Heart right ventricle (tissue), 16 donors: ENCODE measurements at regions not wholly inside any gene's neighbourhood (a gene's known extent, or its start where the extent isn't known, plus 50 kb on each side); places are given as distances from the start of the nearest gene placed in this dataset.

ENCODE experiments used
- ATAC-seq, 8 donors: fragments of 200-7000 bp; cut with Tn5 transposase; one replicate each; pipeline ENCODE4 v1.9.1; 2020; ENCODE audit warnings: mild to moderate bottlenecking in 8 of 8, moderate library complexity in 8 of 8, moderate number of reproducible peaks in 1 of 8
- DNase-seq, 2 donors: peaks; one replicate each; pipeline ENCODE4 v3.0.0-alpha.2; 2020
- H3K27ac ChIP-seq, 10 donors: fragments of 200-600 bp; sonication (generic) in 2 of 10; one replicate each; pipeline versions ENCODE4 v1.5.0 to v1.8.0; 2020 to 2022; ENCODE audit warnings: mild to moderate bottlenecking in 3 of 10
- H3K27me3 ChIP-seq, 7 donors: fragments of 200-600 bp; one replicate each; pipeline ENCODE4 v1.8.0; 2021 to 2022; ENCODE audit warnings: mild to moderate bottlenecking in 2 of 7
- H3K36me3 ChIP-seq, 9 donors: fragments of 200-600 bp; sonication (generic) in 1 of 9; one replicate each; pipeline versions ENCODE4 v1.5.0 to v1.8.0; 2020 to 2022; ENCODE audit warnings: mild to moderate bottlenecking in 2 of 9
- H3K4me1 ChIP-seq, 9 donors: fragments of 200-600 bp; sonication (generic) in 1 of 9; one replicate each; pipeline versions ENCODE4 v1.5.0 to v1.8.0; 2020 to 2022; ENCODE audit warnings: mild to moderate bottlenecking in 4 of 9
- H3K4me3 ChIP-seq, 10 donors: fragments of 200-600 bp; sonication (generic) in 2 of 10; one replicate each; pipeline versions ENCODE4 v1.5.0 to v1.8.0; 2020 to 2022; ENCODE audit warnings: mild to moderate bottlenecking in 7 of 10, moderate library complexity in 2 of 10
- H3K9me3 ChIP-seq, 11 donors: fragments of 200-600 bp in 10 of 11; sonication (generic) in 2 of 11; one replicate each; pipeline versions ENCODE4 v1.5.0 to v1.8.0; 2013 to 2022; ENCODE audit warnings: mild to moderate bottlenecking in 2 of 11, control low read depth in 1 of 11, moderate library complexity in 1 of 11
- WGBS, 2 donors: extraction: QIAGEN DNeasy Blood & Tissue Kit; methylation state at CpG; one replicate each; pipeline ENCODE4 v1.1.7; 2013; ENCODE audit warnings: inconsistent platforms in 1 of 2; 5-methylcytosine and 5-hydroxymethylcytosine counted together
- intact Hi-C, 10 donors: fragments of 100-400 bp; cut with DNase I; formaldehyde crosslinking; loops; one replicate each; pipeline versions ENCODE4 v1.11.1 to v1.14.2; 2022
- TF ChIP-seq, protein P1 (sequence below), 9 donors: fragments of 200-600 bp; sonication (generic) in 2 of 9; IDR thresholded peaks; one replicate each; pipeline versions ENCODE4 v1.5.0 to v1.8.0; 2021 to 2022; ENCODE audit warnings: antibody characterized with exemption in 9 of 9, mild to moderate bottlenecking in 5 of 9, moderate library complexity in 1 of 9
- donor health status: Arrhythmogenic right ventricular cardiomyopathy.
- donor health status: ischemic (EF 13 %, LVEDD 7.1; RV severe dilation, severe dysfunction).
- donor health status: healthy with polysubstance abuse.
- donor health status: DM: no; HTN: yes; CAD: no.
- donor health status: DM: no; HTN: no; CAD: no.
- donor health status: ischemic (EF 25% LVEDD 6.9; RV normal size, moderate dysfunction).
- donor health status: ischemic (EF 25% LVEDD 5.7; RV mildly dilated, moderate dysfunction).
- donor health status: healthy.
- donor health status: DM: yes; HTN: yes; CAD: no.
- donor health status: Ischemic cardiomyopathy.
- donor health status: ischemic (EF 35%, LVEDD 5.7; RV mildly dilated, moderate dysfunction).
- donor health status: nonischemic (EF 11% LVEDD 7.7; RV severe dilation, severe dysfunction).
- donor health status: DM: yes; HTN: yes; CAD: no.
- donor health status: PGD.
- donor health status: ischemic (EF 29% LVEDD 5.4; RV normal size, mild dysfunction).
- donor health status: nonischemic (EF 23%, LVEDD 6.1; RV moderate dilation, normal function).

DNA sequence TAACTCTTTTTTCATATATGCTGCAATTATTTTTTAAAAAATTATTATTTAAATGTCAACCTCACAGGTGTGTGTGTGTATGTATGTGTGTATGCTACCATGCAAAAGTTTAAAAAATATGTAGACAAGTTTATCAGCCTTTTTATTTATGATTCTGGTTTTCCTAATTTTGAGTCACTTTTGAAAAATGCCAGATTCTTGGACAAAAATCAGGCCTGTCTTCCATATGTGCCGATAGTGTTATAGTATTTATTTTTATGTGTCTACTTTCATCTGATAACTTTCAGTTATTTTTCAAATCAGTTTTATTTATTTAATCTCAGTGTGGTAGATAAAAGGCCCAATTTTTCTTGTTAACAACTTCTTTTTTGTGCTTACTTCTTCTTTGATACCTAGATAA lies 176.2 kb downstream of the RDH14 start:
- WGBS, 2 donors: 78 to 94% methylated on average over 1 of the region's 1 CpG
- intact Hi-C loops: loop anchor here in 3 of 10 donors (10.0 kb wide), 2 partner anchors 981 to 1481 kb away; no protein-coding TSS in a partner anchor
- H3K27ac ChIP-seq: no peak overlapping the region
- DNase-seq (no peak), ATAC-seq (no peak)
- TF ChIP-seq, protein P1, sequence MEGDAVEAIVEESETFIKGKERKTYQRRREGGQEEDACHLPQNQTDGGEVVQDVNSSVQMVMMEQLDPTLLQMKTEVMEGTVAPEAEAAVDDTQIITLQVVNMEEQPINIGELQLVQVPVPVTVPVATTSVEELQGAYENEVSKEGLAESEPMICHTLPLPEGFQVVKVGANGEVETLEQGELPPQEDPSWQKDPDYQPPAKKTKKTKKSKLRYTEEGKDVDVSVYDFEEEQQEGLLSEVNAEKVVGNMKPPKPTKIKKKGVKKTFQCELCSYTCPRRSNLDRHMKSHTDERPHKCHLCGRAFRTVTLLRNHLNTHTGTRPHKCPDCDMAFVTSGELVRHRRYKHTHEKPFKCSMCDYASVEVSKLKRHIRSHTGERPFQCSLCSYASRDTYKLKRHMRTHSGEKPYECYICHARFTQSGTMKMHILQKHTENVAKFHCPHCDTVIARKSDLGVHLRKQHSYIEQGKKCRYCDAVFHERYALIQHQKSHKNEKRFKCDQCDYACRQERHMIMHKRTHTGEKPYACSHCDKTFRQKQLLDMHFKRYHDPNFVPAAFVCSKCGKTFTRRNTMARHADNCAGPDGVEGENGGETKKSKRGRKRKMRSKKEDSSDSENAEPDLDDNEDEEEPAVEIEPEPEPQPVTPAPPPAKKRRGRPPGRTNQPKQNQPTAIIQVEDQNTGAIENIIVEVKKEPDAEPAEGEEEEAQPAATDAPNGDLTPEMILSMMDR (IDR thresholded peaks at IDR 0.05): no peak
- peaks cover 0 to 17% (median 5%) of the 10 kb centered on the region in 7 donors for H3K27me3 ChIP-seq
- no peaks in the 10 kb centered on the region for H3K9me3 ChIP-seq
- H3K4me3 ChIP-seq: no peak overlapping the region
- H3K36me3 ChIP-seq: no peaks in the 10 kb centered on the region
- peaks cover 0 to 7% (median 0%) of the 10 kb centered on the region in 9 donors for H3K4me1 ChIP-seq

DNA sequence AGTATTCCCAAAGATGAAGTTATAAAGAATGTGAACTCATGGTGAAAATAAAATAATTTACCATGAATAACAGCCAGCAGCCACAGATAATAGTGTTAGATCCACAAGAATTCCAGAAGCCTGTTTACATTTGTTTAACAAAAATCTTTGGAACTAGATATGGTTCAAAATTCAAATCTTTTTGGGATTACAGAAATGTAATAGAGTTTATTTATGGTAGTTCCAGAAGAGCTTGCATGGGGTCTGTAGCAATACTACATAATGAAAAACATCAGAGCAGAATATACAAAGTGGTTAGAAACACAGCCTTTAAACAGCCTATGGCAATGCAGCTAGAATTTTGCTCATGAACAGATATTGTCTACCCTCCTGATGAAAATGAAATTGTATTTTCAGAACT lies 179.1 kb downstream of the RDH14 start:
- Histone ChIP-seq H3K36me3 (no peaks in the 10 kb centered on the region), H3K27ac (no peak overlapping the region), H3K4me3 (no peak overlapping the region), H3K4me1 (no peaks in the 10 kb centered on the region), H3K27me3 (peaks cover 0 to 26% (median 10%) of the 10 kb centered on the region in 7 donors), H3K9me3 (no peaks in the 10 kb centered on the region)
- no peak for DNase-seq
- TF ChIP-seq, protein P1 (IDR thresholded peaks at IDR 0.05): no peak
- ATAC-seq: no peak
- intact Hi-C loops: loop anchor here in 3 of 10 donors (10.0 kb wide), 2 partner anchors 983 to 1483 kb away; no protein-coding TSS in a partner anchor

DNA sequence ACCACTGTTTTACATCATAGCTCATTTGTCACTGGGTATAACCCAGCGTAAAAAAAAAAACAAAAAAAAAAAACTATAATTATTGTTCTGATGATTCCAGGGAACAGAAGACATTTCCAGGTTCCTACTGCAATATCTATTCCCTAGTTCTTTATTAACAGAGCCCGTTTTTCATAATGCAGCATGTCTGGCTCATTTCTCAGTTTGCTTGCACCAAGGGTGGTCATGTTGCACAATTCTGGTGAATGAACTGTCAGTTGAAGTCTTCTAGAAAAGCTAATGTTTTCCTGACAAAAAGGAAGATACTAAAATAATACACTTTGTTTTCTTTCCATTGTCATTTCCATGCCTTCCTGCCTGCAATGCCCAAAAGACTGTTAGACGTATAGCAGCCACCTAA lies 180.1 kb downstream of the RDH14 start:
- Histone ChIP-seq H3K27ac (no peak overlapping the region), H3K4me3 (no peak overlapping the region), H3K4me1 (no peaks in the 10 kb centered on the region), H3K9me3 (no peaks in the 10 kb centered on the region), H3K27me3 (peaks cover 0 to 26% (median 10%) of the 10 kb centered on the region in 7 donors), H3K36me3 (no peaks in the 10 kb centered on the region)
- intact Hi-C loops: loop anchor here in 3 of 10 donors (10.0 kb wide), 2 partner anchors 984 to 1484 kb away; no protein-coding TSS in a partner anchor
- DNase-seq (no peak), ATAC-seq (no peak)
- TF ChIP-seq, protein P1 (IDR thresholded peaks at IDR 0.05): no peak
- 62 to 65% methylated on average over 3 of the region's 3 CpGs for WGBS, 2 donors

DNA sequence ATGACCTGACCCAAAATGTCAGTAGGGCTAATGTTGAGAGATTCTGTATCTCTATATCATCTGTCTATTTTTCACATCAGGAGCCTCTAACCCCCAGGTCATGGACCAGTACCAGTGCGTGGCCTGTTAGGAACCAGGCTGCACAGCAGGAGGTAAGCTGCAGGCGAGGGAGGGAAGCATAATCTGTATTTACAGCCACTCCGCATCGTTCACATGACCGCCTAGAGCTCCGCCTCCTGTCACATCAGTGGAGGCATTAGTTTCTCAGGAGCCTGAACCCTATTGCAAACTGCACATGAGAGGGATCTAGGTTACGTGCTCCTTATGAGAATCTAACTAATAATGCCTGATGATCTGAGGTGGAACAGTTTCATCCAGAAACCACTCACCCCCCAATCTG lies 180.6 kb downstream of the RDH14 start:
- H3K27ac ChIP-seq: no peak overlapping the region
- H3K9me3 ChIP-seq: no peaks in the 10 kb centered on the region
- no peak for ATAC-seq
- TF ChIP-seq, protein P1 (IDR thresholded peaks at IDR 0.05): no peak
- H3K4me1 ChIP-seq: no peaks in the 10 kb centered on the region
- 69 to 76% methylated on average over 7 of the region's 7 CpGs for WGBS, 2 donors
- peaks cover 0 to 26% (median 10%) of the 10 kb centered on the region in 7 donors for H3K27me3 ChIP-seq
- intact Hi-C loops: loop anchor here in 8 of 10 donors (2.0 to 10.0 kb wide), 10 partner anchors 188 to 1893 kb away; no protein-coding TSS in a partner anchor
- no peak for DNase-seq
- H3K4me3 ChIP-seq: no peak overlapping the region
- H3K36me3 ChIP-seq: no peaks in the 10 kb centered on the region
